NCI-H1105 (cell line): ENCODE measurements at regions not wholly inside any gene's neighbourhood (a gene's known extent, or its start where the extent isn't known, plus 50 kb on each side); places are given as distances from the start of the nearest gene placed in this dataset.

Source experiments
- DNase-seq: peaks from one replicate; lab custom pipeline; 2025; lab: John Stamatoyannopoulos, UW

DNA sequence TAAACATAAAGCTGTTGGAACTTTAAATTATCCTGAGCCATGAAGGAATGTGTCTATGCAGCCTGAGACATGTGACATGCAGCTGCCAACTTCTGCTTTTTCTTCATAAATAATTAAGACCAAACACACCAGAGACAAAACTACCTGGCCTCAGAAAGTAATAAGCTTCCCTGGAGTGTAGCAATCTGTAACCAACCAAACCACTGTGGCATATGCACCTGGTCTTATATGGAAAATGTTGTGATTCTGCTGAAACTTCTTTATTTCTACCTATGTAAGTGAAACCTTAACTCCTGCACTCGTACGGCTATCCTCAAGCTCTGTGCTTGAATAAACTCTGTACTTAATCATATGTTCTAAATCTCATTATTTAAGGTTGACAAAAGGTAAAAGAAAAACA, 515.0 kb downstream of the TMEM182 start:
- DNase-seq, result no peak

DNA sequence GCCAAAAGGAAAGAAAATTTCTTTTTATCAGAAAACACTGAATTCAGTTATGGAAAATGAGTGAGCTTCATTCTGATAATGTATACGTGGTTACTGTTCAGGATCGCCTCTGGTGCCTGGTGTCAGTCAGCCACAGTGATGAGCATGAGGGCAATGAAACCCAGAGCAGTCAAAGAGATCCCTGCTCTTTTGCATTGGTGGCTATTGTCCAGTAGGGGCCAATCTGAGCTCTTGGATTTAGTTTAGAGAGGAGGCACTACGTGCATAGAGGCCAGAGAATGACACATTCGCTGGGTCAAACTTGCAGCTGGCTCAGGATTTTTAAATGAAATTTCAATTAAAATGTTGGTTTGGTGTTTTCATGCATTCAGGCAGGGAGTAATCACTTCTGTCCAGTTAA, 522.9 kb downstream of the TMEM182 start:
- no peak for DNase-seq

GRCh38 chr2:103285354-103285753, 523.5 kb downstream of the TMEM182 start:
- DNase-seq, result no peak

DNA sequence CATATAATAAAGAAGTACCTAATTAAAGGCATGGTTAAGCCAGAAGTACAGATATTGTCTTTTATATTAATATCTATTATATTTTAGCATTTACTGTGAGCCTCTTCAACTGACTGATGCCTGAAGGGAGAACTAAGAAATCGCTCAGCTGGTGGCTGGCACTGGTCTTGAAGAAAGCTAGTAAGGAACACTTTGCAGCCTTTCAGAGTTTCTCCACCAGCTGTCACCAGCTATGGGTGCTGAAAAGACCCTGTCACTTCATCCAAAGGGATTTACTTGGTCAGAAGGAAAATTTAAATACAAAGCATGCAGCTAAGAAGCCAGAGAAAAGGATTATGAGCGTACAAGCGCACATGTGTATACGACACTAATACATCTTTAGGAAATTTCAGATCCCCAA, 525.9 kb downstream of the TMEM182 start:
- DNase-seq, result no peak

GRCh38 chr2:103288696-103289095, 526.9 kb downstream of the TMEM182 start:
- no peak for DNase-seq

DNA sequence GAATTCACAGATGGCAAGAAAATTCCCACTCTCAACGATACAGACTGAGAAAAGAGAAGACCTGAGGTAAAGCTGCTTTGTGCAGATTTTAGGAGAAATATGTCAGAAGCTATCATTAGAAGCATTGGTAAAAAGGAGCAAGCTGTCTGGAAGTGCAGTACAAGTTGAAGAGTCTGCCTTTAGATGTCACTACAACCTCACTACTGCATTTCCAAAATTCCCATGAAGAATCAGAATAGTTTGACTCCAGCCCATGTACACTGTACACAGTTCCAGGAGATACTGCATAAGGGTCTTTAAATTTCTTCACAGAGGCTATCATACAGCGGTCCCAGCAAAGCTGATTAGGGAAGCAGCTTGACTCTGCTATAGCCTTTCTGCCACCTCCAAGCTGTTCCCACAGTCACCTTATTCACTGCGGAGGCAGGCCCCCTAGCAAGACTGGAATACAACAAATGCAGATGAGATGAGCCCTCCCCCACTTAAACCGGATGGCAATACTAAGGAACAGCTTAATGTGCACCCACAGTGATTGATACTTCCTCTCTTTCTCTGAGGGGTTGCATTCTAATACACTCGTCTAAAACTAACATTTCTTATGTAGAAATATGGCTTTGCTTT, 527.4 kb downstream of the TMEM182 start:
- no peak for DNase-seq

- no peak for DNase-seq
These were observed 530.7 kb downstream of the TMEM182 start for GRCh38 chr2:103292573-103292972.

DNA sequence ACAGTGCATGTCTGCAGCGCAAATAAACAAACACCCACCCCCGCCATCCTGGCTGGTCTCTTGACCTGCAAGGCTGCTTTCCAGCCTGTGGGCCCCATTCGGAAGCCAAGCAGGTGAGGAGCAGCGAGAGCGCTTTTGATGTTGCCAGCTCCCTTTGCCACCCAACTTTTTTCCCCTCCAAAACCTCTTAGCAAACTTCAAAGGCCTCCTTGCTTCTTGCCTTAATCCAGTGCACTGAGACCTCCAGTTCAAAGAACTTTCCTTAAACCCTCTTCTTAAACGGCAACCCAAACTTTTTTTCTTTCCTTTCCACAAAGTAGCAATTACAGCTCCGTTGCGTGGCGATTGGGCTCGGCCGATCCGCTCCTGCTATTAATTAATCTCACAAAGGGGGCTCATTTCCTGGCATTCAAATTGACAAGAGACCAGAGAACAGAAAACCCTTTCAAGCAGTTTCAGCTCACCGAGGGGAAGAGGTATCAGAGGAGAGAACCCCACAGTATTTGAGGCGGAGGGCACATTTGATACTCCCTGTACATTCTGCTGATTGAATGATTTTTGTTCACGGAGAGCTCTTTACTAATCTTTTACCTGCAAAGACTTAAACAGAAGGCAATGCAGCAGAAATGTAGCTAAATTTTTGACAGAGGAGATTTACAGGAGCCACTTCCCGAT, 531.4 kb downstream of the TMEM182 start:
- DNase-seq, result no peak

DNA sequence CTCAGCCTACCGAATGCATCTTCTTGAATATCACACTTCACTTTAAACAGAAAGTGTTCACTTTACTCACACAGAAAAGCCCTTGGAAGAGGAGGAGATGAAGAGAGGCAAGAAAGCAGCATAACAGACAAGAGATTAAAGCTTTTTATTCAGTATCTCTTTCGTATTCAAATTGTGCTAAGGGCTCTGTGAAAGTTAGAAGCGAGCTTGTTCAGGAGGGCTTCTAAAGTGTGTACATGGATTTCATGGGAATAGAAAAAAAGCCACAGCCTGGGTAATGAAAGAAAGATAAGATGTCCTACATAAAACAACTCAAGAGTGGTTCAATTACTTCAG, 531.9 kb downstream of the TMEM182 start:
- DNase-seq, result no peak

GRCh38 chr2:103294420-103294819, 532.6 kb downstream of the TMEM182 start:
- DNase-seq, result no peak

DNA sequence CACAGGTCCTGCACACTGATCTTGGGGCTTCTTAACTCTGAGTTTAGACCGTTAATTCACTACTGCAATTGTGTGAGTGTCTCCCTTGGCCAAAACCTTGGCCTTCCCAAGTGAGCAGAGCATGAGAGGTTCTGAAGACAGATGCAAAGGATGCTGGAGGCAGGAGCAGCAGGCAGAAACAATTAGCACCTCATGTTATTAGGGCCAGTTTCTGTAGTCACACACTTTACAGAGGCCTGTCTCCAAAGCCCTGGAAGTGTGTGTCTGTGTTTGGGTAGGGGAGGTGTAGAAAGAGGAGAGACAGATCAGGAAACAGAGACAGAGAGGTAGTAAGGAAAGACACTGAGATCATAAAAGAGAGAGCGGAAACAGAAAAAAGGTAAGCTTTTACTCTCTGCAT, 533.8 kb downstream of the TMEM182 start:
- DNase-seq, result no peak

GRCh38 chr2:103324671-103325070, 562.8 kb downstream of the TMEM182 start:
- DNase-seq, result no peak

DNA sequence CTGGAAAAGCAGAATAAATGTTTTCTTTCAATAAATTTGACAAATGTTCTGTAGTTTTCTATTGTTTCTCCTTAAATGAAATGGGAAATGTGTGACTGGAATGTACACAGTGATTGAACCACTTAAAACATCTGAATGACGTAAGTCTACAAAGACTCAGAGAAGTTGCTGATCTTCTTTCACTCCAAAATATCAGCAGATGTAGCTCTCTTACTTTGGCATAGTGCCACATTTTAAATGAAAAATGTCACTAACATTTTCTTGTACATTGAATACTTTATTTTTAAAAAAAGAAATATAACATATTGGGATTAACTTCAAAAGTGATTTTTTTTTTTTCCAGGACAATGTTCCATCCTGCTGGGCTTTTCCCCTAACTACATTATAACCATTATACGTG, 565.6 kb downstream of the TMEM182 start:
- DNase-seq, result no peak

DNA sequence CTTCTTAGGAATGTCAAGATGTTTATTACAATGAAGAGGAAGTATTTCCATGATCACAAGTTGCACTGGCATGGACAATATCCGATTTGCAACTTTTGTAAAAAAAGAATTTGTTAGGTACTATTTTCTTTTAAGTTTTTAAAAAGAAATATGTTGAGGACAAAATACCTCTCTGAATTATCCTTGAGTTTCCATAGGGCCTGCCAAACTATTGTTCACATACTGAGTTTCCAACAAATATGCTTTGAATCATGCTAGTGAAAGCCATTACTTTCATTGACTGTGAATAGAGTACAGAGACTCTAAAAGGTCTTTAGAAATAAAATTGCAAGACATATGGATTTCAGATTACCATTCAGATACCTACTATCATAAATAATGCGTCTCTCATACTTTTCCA, 566.1 kb downstream of the TMEM182 start:
- no peak for DNase-seq

- no peak for DNase-seq
These were observed 573.6 kb downstream of the TMEM182 start for GRCh38 chr2:103335403-103335802.

DNA sequence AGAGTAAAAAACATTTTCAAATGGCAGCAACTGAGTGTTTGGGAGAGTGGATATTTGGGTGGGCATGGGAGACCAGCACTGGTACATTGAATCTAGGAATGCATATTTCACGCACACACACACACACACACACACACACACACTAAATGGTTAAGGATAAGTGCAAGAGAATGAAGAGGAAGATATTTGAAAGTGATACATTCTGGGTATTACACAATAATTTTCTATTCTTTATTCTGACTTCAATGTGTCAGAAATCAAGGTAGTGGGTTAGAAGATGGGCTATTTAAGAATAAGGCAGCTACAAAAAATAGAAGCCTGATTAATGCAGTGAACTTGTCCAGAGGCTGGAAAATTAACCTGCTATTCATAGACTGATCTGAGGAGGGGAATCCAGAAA, 577.0 kb downstream of the TMEM182 start:
- no peak for DNase-seq

GRCh38 chr2:103346780-103347179, 584.9 kb downstream of the TMEM182 start:
- DNase-seq, result no peak

DNA sequence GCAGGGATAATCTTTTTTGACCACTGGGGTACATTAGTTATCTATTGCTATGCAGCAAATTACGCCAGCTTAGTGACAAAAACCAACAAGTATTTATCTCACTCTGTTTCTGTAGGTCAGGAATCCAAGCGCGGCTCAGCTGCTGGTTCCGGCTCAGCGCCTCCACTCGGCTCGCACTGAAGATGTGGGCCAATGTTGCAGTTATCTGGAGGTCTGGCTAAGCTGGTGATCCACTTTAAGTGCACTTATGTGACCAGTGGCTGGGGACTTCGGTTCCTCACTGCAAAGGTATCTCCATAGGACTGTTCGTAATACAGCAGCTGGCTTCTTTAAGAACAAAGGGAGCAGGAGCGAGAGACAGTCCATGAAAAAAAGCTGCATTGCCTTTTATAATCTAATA, 591.9 kb downstream of the TMEM182 start:
- no peak for DNase-seq

- no peak for DNase-seq
These were observed 593.5 kb downstream of the TMEM182 start for GRCh38 chr2:103355287-103355686.

GRCh38 chr2:103361712-103362111, 599.9 kb downstream of the TMEM182 start:
- DNase-seq, result no peak

- no peak for DNase-seq
These were observed 601.8 kb downstream of the TMEM182 start for GRCh38 chr2:103363639-103364038.

DNA sequence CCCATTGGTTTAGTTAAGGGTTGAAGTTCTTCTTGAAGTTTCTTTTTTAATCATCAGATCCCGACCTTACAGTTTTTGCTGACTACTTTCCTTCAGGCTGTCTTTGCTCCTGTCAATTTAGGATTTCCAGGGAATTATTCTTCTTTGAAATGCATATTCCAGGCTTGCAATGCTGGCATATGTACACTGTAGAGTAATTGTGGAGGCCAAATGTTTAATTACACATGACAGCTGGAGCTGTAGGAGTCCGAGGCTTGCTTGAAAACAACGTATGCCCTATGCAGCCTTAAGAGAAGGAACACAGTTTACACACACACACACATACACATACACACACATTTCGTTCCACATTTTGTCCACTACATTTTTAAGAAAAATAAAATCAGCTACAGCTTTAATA, 602.3 kb downstream of the TMEM182 start:
- DNase-seq, result no peak

DNA sequence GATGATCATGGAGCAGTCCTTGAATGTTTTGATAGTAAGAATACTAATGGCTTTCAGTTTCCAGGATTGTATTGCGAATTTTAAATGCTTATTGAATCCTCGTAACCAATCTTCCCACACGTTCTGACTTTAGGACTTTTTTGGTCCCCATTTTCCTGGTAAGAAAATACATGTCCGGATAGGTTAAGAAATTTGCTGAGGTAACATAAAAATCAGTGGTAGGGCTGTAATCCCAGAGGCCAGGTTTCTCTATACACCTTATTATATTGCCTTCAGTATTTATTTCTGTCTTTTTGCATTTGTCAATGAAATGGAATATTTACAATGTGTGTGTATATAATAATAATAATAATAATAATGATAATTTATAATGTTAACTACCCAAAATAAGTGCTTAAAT, 603.2 kb downstream of the TMEM182 start:
- DNase-seq, result no peak

- no peak for DNase-seq
These were observed 606.0 kb downstream of the TMEM182 start for GRCh38 chr2:103367877-103368276.
